AG10803 (cell line): ENCODE measurements at regions not wholly inside any gene's neighbourhood (a gene's known extent, or its start where the extent isn't known, plus 50 kb on each side); places are given as distances from the start of the nearest gene placed in this dataset.

Experiments
- DNase-seq: peaks from one replicate; pipeline ENCODE4 v3.0.0; 2010; ENCODE audit warnings: low read depth
- H3K4me3 ChIP-seq: 2 replicates; pipeline ENCODE4 v1.5.1; 2011; ENCODE audit warnings: mild to moderate bottlenecking, low read length, control low read depth
- TF ChIP-seq, protein P1 (sequence below): conservative IDR thresholded peaks from 2 replicates; pipeline ENCODE4 v1.5.1; 2011; ENCODE audit warnings: mild to moderate bottlenecking, low read length, control low read depth, inconsistent platforms

DNA sequence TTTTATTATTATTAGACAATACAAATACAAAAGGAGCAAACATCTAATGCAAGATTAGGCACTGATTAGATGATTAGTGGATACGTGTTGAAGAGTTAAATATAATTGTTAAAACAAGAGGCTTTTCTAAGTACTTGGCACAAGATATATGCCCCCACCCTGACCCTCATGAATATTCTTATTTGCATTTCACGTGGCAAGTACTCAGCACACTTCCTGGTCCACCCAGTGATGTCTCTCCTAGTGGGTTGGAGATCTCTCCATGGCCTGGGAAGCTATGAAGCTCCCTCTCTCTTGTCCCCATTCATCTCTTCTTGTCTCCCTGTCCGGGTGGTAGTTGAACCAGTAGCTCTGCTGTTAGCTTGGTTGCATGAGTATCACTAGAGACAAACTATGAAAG, 375.3 kb downstream of the ADRA2A start:
- H3K4me3 ChIP-seq: no peak overlapping the region
- TF ChIP-seq, protein P1, sequence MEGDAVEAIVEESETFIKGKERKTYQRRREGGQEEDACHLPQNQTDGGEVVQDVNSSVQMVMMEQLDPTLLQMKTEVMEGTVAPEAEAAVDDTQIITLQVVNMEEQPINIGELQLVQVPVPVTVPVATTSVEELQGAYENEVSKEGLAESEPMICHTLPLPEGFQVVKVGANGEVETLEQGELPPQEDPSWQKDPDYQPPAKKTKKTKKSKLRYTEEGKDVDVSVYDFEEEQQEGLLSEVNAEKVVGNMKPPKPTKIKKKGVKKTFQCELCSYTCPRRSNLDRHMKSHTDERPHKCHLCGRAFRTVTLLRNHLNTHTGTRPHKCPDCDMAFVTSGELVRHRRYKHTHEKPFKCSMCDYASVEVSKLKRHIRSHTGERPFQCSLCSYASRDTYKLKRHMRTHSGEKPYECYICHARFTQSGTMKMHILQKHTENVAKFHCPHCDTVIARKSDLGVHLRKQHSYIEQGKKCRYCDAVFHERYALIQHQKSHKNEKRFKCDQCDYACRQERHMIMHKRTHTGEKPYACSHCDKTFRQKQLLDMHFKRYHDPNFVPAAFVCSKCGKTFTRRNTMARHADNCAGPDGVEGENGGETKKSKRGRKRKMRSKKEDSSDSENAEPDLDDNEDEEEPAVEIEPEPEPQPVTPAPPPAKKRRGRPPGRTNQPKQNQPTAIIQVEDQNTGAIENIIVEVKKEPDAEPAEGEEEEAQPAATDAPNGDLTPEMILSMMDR: no peak
- no peak for DNase-seq

DNA sequence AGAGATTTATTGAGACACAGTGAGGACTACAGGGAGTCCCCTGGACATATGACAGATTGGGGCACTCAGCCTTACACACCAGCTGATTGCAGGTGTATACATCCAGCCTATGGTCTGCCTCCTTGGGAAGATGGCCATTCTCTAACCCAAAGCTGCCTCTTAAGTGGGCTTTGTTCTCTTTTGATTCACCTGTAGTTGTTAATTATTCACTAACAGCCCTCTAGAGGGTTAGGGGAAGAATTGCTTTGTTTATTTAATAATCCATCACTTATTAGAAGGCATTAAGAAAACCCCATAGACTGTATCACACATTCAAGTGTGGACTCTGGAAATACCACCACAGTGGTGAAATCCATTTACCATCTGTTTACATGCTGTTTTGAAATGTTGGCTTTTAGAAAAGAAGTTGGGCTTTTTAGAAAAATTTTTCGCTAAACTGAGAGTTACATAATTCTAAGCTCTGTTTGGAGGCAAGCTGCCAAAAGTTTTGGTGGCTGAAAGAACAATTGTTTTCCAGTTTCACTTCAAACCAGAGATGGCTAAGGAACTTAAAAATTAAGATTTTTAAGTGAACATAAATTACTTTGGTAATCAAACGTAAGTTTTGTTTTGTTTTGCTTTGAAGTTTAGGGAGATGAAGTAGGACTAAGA, 379.1 kb downstream of the ADRA2A start:
- DNase-seq: peak; percentile 64
- no peak overlapping the region for H3K4me3 ChIP-seq
- TF ChIP-seq, protein P1: no peak

DNA sequence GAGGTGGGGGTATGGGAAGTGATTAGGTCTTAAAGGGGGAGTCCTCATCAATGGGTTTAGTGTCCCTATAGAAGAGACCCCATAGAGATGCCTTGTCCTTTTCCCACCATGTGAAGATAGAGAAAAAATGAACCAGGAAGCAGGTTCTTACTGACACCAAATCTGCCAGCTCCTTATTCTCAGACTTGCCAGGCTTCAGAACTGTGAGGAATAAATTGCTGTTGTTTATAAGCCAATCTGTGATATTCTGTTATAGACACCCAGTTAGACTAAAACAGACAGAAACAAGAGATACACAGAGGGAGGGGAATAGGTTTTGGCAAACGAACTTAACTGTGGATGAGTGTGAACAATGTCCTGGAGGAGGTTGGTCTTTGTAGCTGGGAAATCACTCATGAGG, 381.4 kb downstream of the ADRA2A start:
- no peak overlapping the region for H3K4me3 ChIP-seq
- TF ChIP-seq, protein P1: no peak
- DNase-seq: no peak

DNA sequence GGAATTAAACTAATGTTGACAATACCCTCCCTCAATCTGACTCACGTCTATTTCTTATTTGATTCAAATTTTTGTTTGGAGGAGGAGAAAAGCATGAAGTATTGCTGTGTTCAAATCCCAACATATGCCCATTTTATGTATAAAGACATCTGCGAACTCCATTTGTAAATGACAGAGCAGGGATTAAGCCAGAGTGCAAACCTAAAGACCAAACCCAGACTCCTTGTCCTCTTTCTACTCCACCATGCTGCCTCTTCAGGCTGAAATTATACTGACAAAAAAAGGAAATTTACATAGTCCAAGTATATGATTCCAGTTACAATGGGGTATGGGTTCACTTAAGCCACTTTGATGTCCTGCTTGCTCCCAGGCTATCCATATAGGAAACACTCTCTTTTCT, 383.1 kb downstream of the ADRA2A start:
- no peak overlapping the region for H3K4me3 ChIP-seq
- DNase-seq: no peak
- TF ChIP-seq, protein P1: no peak

DNA sequence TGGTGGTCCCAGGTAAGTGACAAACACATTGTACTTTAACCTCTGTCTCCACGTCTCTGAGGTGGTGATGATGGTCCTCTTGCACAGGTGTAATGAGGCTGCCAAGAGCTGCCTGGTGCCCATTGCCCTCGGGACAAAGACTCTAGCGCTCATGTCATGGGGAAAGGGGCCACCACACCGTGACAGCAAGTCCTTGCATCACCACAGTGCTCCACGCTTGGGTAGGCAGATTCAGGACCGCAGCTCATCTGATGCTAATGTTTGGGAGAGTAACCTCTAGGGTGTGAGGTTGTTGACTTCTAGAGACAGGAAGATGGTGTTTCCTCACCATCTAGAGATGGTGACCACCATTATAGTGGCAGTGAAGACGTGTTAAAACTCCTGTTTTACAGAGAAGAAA, 395.6 kb downstream of the ADRA2A start:
- DNase-seq: no peak
- no peak overlapping the region for H3K4me3 ChIP-seq
- TF ChIP-seq, protein P1: no peak

DNA sequence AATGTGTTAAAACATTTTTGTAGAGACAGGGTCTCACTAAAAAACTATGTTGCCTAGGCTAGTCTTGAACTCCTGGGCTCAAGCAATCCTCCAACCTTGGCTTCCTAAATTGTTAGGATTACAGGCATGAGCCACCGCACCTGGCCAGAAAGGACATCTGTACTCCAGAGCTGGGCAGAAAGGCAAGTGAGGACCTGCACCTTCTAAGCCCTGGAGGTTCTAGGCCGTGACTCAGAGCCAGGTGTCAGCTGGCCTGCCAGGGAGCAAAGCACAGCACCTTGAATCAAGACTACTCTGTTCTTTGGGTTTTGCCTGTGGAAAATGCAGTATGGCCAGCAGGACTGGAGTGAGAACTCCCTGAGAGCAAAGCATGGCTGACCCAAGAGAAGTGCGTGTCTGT, 396.5 kb downstream of the ADRA2A start:
- TF ChIP-seq, protein P1: no peak
- DNase-seq: no peak
- no peak overlapping the region for H3K4me3 ChIP-seq

DNA sequence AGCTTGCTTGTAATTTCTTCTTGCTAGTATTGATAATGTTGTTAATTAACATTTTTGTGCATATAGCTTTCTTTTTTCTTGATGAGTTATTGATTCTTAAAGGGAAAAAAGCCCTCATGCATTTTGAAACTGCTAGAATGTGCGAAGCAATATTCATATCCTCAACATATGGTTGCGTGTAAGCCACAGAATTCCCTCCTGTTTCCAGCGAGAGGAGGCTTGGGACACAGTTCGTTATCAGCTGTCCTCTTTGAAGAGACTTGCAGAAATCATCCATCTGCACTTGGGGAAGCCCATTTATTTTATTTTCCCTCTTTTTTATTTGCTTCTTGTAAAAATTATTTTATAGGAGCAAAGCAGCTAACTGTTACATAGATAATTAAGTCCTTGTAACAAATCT, 398.0 kb downstream of the ADRA2A start:
- TF ChIP-seq, protein P1: no peak
- no peak for DNase-seq

More for the DNA sequence above, 398.0 kb downstream of the ADRA2A start:
- H3K4me3 ChIP-seq: no peak overlapping the region
